NK-92 treated with Interleukin-12 subunit alpha and Interleukin-12 subunit beta, amount 100 ng/mL, for 24 hours (cell line): ENCODE measurements at regions not wholly inside any gene's neighbourhood (a gene's known extent, or its start where the extent isn't known, plus 50 kb on each side); places are given as distances from the start of the nearest gene placed in this dataset.

Source experiments
- DNase-seq: peaks from one replicate; lab custom pipeline; 2025; lab: John Stamatoyannopoulos, UW

GRCh38 chr1:218642033-218642948 lies 297.2 kb downstream of the TGFB2 start:
- DNase-seq = no peak

DNA sequence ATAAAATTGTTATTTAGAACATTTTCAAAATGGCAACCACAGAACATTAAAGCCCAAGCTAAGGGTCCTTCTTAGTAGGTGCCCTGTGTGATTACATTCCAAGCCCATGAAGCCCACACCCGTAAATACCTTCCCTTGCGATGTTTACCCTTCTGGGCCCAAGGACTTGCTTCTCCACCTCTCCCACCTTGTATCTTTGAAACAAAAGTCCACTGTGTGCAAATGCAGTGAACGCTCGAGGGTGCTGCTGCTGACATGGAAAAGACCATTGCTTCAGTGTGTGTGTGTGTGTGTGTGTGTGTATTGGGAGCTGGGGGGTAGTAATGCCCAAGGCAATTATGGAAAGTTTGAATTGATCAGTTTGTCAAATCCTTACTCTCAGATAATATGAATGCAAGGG lies 298.1 kb downstream of the TGFB2 start:
- no peak for DNase-seq

DNA sequence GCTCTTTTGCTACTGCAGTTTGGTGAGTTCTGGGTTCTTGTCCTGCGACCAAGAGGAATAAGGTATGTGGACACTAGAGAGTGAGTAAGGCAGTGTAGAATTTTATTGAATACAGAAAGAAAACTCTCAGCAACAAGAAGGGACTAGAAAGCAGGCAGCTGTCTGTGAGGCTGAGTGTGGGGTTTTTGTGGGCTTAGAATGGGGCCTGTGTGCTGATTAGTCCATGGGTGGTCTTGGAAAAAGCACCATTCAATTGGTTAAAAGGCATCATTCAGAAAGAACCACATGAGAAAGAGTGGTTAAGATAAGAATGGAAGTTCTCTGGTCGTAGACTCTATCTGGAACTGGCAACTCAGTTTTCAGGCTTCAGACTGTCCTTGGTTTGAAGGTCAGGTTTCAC lies 298.8 kb downstream of the TGFB2 start:
- no peak for DNase-seq

DNA sequence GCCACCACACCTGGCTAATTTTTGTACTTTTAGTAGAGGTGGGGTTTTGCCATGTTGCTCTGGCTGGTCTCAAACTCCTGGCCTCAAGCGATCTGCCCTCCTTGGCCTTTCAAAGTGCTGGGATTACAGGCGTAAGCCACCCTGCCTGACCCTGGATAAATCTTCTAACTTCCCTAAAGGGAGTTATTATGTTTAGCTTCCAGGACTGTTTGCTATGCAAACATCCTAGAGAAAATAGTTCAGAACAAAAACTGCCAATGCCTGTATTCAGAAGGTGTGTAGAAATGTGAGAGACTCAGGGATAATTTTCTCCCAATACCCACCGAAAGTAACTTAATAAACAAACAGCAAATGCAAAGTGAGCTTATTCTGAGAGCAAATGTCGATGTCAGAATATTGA lies 301.2 kb downstream of the TGFB2 start:
- no peak for DNase-seq

GRCh38 chr1:218656301-218657037 lies 311.3 kb downstream of the TGFB2 start:
- no peak for DNase-seq

- DNase-seq = no peak
Observed at GRCh38 chr1:218658269-218658668, 313.1 kb downstream of the TGFB2 start.

DNA sequence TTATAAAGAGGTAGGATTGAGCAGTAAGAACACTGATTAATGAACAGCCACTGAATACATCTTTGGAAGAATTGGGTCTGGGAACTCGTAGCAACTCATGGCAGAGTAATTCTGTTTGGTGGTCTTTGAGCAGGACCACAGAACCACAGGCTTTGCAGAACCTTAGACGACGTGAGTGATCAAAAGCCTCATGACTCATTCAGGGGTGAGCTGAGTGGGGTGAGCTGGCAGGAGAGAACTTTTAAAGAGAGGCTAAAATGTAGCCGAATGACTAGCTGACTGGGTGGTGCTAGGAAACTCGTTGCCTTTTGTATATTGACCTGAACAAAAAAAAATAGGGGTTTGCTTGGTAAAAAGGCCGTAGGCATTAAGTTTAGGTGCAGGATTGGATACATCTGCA lies 313.8 kb downstream of the TGFB2 start:
- no peak for DNase-seq

DNA sequence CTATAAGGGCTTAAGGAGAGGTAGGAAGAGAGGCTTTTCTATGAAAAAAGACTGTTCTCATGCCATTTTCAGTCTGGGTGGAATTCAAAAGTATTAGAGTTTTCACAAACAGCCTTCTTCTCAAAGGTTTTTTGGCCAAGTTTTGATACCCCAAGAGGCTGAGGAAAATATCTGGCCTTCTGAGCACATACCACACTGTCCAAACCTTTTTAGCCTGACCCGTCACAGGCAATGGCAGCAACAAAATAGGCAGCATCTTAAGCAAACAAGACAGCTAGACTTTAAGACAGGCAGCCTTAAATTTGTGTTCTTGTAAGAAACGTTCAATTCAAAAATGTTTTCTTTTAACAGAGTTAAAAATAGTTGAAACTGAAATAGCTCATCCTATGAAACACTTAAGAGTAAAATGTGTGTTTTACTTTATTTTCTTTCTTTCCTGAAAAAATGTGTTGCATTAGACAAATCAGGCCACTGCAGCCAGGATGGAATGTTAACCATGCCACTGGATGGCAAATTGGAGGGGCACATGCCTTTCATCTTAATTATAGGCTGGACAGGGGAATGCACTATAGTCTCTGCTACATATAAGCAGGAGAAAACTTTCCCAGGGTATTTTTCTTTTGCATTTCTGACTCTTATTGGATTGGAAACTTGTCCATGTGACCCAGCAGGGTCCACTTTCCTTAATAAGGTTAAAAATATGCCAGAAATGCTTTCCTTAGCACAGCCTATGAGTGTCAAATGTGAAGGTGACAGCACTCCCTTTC lies 315.0 kb downstream of the TGFB2 start:
- DNase-seq = no peak

DNA sequence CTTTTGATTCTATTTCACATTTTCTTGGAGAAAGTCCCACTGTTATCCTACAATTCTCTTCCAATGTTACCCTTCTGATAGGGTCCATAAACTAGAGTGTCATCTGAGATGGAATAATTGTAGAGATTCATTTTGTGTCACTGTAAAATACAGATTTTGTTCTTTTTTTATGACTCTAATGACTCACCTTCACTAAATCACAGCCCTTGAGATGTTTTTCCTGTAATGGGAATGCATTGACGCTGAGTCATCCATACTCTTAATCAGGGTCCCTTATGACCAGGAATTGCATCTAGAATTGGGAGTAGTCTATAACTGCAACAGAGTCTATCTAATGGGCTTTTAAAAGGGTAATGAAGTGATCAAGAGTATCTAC lies 315.5 kb downstream of the TGFB2 start:
- DNase-seq = no peak

DNA sequence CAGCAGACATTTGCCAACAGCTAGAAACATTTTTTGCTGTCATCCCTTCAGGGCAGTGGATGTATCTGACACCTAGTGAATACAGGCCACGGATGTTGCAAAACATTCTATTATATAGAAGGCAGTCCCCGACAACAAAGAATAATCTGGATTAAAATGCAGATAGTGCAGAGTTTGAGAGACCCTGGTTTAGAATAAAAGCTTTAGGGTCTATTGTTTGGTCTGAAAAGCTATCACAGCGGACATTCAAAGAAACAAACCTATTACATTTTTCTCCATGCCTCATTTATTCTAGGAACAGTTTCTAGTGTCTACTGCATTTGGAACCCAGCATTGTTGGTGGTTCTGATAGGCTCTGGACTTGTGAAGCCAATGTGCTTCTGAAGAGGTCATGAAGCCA lies 316.3 kb downstream of the TGFB2 start:
- DNase-seq = no peak

- DNase-seq = no peak
Observed at GRCh38 chr1:218664385-218665170, 319.4 kb downstream of the TGFB2 start.

DNA sequence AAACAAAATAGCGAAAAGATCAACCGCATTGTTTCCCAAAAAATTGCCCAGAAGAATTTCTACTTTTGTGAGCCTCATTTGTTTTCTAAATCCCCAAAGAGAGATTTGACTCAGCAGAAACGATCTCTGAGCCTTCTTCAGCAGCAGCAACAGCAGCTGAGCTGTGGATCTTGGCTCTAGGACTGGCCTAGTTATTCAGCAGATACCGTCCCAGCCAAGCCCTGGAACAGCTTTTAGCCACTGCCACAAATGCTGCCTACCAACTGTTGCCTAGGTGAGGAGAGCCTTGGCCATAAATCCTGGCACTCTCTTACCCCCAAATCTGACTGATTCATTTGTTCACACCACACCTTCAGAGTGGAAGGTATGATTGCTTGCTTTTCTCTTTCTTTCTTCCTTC lies 320.1 kb downstream of the TGFB2 start:
- no peak for DNase-seq

DNA sequence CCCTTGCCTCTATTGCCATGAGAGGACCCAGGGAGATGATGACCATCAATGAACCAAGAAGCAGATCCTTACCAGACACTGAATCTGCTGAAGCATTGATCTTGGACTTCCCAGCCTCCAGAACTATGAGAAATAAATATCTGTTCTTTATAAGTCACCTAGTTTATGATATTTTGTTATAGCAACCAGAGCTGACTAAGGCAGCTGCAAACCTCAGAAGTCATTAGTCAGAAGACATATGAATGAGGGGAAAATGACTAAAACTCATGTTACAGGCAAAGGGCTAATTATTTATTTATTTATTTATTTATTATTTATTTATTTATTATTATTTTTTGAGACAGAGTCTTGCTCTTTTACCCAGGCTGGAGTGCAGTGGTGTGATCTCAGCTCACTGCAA lies 321.1 kb downstream of the TGFB2 start:
- DNase-seq = no peak

GRCh38 chr1:218667781-218668516 lies 322.8 kb downstream of the TGFB2 start:
- no peak for DNase-seq

- DNase-seq = no peak
Observed at GRCh38 chr1:218669431-218669830, 324.3 kb downstream of the TGFB2 start.

DNA sequence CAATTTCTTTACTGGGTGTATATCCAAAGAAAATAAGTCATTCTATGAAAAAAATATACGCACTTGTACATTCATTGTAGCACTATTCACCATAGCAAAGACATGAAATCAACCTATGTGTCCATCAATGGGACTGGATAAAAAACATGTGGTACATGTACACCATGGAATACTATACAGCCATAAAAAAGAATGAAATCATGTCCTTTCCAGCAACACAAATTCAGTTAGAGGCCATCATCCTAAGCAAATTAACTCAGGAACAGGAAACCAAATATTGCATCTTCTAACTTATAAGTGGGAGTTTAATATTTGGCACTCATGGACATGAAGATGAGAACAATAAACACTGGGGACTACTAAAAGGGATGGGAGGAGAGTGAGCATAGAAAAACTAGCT lies 325.7 kb downstream of the TGFB2 start:
- DNase-seq = no peak

- no peak for DNase-seq
Observed at GRCh38 chr1:218671573-218671972, 326.4 kb downstream of the TGFB2 start.

GRCh38 chr1:218673170-218673569 lies 328.0 kb downstream of the TGFB2 start:
- DNase-seq = no peak

- no peak for DNase-seq
Observed at GRCh38 chr1:218674280-218674773, 329.2 kb downstream of the TGFB2 start.

GRCh38 chr1:218677026-218677425 lies 331.9 kb downstream of the TGFB2 start:
- no peak for DNase-seq

DNA sequence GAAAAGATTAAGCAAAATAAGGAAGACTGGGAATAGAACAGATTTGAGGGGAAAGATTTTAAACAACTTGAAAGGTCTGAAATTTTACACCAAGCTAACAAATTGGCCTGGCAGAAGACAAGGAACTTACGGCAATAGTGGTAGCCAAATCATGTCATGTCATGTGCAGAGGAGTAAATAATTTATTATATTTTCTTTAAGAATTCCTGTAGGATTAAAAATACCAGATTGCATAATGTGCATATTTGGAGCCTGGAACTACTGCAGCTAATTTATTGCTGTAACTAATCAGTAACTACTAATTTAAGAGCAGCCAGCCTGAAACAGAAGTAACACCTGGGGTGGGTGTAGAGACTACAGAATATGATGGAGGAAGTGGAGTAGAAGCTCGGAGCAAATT lies 334.3 kb downstream of the TGFB2 start:
- no peak for DNase-seq
